Activated B cell treated with CpG ODN at 0.5 μM for 24 hours (primary cell): ENCODE measurements at regions not wholly inside any gene's neighbourhood (a gene's known extent, or its start where the extent isn't known, plus 50 kb on each side); places are given as distances from the start of the nearest gene placed in this dataset.

ENCODE experiments used
- ATAC-seq: fragments of 200-7000 bp; cut with Tn5 transposase; one replicate; pipeline ENCODE4 v1.10.0; 2021; ENCODE audit warnings: low read depth, mild to moderate bottlenecking, moderate library complexity
- CTCF ChIA-PET: fragments of 350-600 bp; sonication (Branson Sonifier 250); formaldehyde crosslinking; loops from one replicate; lab custom pipeline; 2021; ENCODE audit warnings: antibody characterized with exemption; lab: Charles Lee
- POLR2A ChIA-PET: fragments of 350-600 bp; sonication (Branson Sonifier 250); formaldehyde crosslinking; loops from one replicate; lab custom pipeline; 2021; ENCODE audit warnings: antibody characterized with exemption; lab: Charles Lee
- DNase-seq: peaks from one replicate; pipeline ENCODE4 v3.0.0; 2022
- H3K27ac Mint-ChIP-seq: one replicate; pipeline ENCODE4 v1.8.0; 2020; ENCODE audit warnings: mixed read lengths
- H3K27me3 Mint-ChIP-seq: one replicate; pipeline ENCODE4 v1.8.0; 2021; ENCODE audit warnings: mixed read lengths
- H3K36me3 Mint-ChIP-seq: one replicate; pipeline ENCODE4 v1.8.0; 2021; ENCODE audit warnings: low read depth, mixed read lengths
- H3K4me1 Mint-ChIP-seq: one replicate; pipeline ENCODE4 v1.8.0; 2021; ENCODE audit warnings: mixed read lengths
- H3K4me3 Mint-ChIP-seq: one replicate; pipeline ENCODE4 v1.8.0; 2020; ENCODE audit warnings: mild to moderate bottlenecking, mixed read lengths
- H3K9me3 Mint-ChIP-seq: one replicate; pipeline ENCODE4 v1.8.0; 2020; ENCODE audit warnings: mixed read lengths
- CTCF ChIP-seq: fragments of 200-600 bp; IDR thresholded peaks from one replicate; pipeline ENCODE4 v1.8.0; 2022; ENCODE audit warnings: antibody characterized with exemption, mild to moderate bottlenecking
- intact Hi-C: fragments of 100-400 bp; cut with micrococcal nuclease; formaldehyde crosslinking; loops from one replicate; pipeline ENCODE4 v1.15.1; 2024

GRCh38 chrX:27008486-27008885 lies 454.7 kb downstream of the PPP4R3C start:
- no peak for TF ChIP-seq CTCF
- POLR2A ChIA-PET = no interaction called here
- CTCF ChIA-PET = no interaction called here
- Mint-ChIP-seq H3K4me1 (no peaks in the 10 kb centered on the region), H3K36me3 (no peaks in the 10 kb centered on the region), H3K4me3 (no peak overlapping the region), H3K27me3 (no peaks in the 10 kb centered on the region), H3K27ac (no peak overlapping the region), H3K9me3 (peaks cover 3% of the 10 kb centered on the region)
- DNase-seq (no peak), ATAC-seq (no peak)
- intact Hi-C loops = no loop called here

GRCh38 chrX:26999634-27000033 lies 463.5 kb downstream of the PPP4R3C start:
- POLR2A ChIA-PET = no interaction called here
- TF ChIP-seq CTCF = no peak
- H3K4me1 Mint-ChIP-seq = no peaks in the 10 kb centered on the region
- H3K9me3 Mint-ChIP-seq = peaks cover 4% of the 10 kb centered on the region
- H3K27ac Mint-ChIP-seq = no peak overlapping the region
- no peaks in the 10 kb centered on the region for H3K27me3 Mint-ChIP-seq
- CTCF ChIA-PET = no interaction called here
- no peak overlapping the region for H3K4me3 Mint-ChIP-seq
- intact Hi-C loops = no loop called here
- H3K36me3 Mint-ChIP-seq = no peaks in the 10 kb centered on the region
- ATAC-seq = no peak
- DNase-seq = no peak

- no peak overlapping the region for H3K27ac Mint-ChIP-seq
- TF ChIP-seq CTCF = no peak
- CTCF ChIA-PET = no interaction called here
- no peak for DNase-seq
- H3K36me3 Mint-ChIP-seq = no peaks in the 10 kb centered on the region
- no peak overlapping the region for H3K4me3 Mint-ChIP-seq
- intact Hi-C loops = no loop called here
- H3K9me3 Mint-ChIP-seq = no peaks in the 10 kb centered on the region
- no peaks in the 10 kb centered on the region for H3K4me1 Mint-ChIP-seq
- POLR2A ChIA-PET = no interaction called here
- H3K27me3 Mint-ChIP-seq = no peaks in the 10 kb centered on the region
- no peak for ATAC-seq
Measured at GRCh38 chrX:26958261-26958660, 504.9 kb downstream of the PPP4R3C start.

- intact Hi-C loops = no loop called here
- Mint-ChIP-seq H3K9me3 (peaks cover 2% of the 10 kb centered on the region), H3K4me1 (no peaks in the 10 kb centered on the region), H3K36me3 (no peaks in the 10 kb centered on the region), H3K27ac (no peak overlapping the region), H3K27me3 (no peaks in the 10 kb centered on the region), H3K4me3 (no peak overlapping the region)
- no peak for DNase-seq
- ChIA-PET CTCF (no interaction called here), POLR2A (no interaction called here)
- TF ChIP-seq CTCF = no peak
- ATAC-seq = no peak
Measured at GRCh38 chrX:26954029-26954428, 509.1 kb downstream of the PPP4R3C start.

- TF ChIP-seq CTCF = no peak
- DNase-seq (no peak), ATAC-seq (no peak)
- intact Hi-C loops = no loop called here
- Mint-ChIP-seq H3K27me3 (no peaks in the 10 kb centered on the region), H3K36me3 (no peaks in the 10 kb centered on the region), H3K27ac (no peak overlapping the region), H3K4me3 (no peak overlapping the region), H3K4me1 (no peaks in the 10 kb centered on the region), H3K9me3 (peaks cover 8% of the 10 kb centered on the region)
- CTCF ChIA-PET = no interaction called here
- POLR2A ChIA-PET = no interaction called here
Measured at GRCh38 chrX:26952213-26952612, 510.9 kb downstream of the PPP4R3C start.
